ENCODE measurements at regions not wholly inside any gene's neighbourhood (a gene's known extent, or its start where the extent isn't known, plus 50 kb on each side); places are given as distances from the start of the nearest gene placed in this dataset.

DNA sequence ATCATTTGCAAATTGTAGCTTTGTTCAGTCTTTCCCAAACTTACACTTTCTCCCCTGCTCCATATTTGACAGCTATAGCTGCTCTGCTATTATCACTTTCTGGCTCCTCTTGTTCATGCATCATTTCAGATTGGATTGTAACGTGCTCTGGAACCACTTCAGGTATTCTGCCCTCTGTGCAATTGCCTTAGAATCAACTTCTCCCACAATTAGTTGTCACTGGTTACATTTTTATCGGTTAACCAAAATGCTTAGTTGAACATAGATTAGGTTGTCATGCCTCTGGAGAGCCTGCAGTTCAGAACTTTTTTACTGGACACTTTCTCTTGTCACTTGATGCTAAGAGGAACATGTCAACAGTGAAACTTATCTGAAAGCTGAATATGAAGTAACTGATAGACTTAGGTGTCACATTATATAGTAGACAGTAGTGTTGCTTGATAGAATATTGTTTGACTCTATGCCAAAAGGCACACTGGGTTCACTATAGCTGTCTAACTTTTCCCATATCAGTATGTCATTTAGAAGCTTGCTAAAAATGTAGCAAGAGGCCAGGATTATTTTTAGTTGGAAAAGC is 127.7 kb upstream of the PTPRK start:
- Histone ChIP-seq H3K9ac (ENCODE audit: low read length) (no peak overlapping the region), H4K20me1 (ENCODE audit: insufficient read depth, low read length) (no peaks in the 10 kb centered on the region), H3K4me2 (ENCODE audit: low read length) (no peak overlapping the region), H3K79me2 (ENCODE audit: insufficient read depth, low read length) (no peaks in the 10 kb centered on the region), H3K27me3 (ENCODE audit: insufficient read depth, low read length) (no peaks in the 10 kb centered on the region), H3K27ac (ENCODE audit: low read depth, low read length) (no peak overlapping the region), H3K4me1 (ENCODE audit: insufficient read depth, low read length) (no peaks in the 10 kb centered on the region), H3K36me3 (ENCODE audit: insufficient read depth, low read length) (no peaks in the 10 kb centered on the region), H3K9me3 (ENCODE audit: insufficient read depth, low read depth, low read length) (no peaks in the 10 kb centered on the region), H3K4me3 (ENCODE audit: insufficient read depth, low read depth, low read length) (no peak overlapping the region), H2AFZ (ENCODE audit: low read depth, low read length) (no peak overlapping the region)
- H3K27ac Mint-ChIP-seq (ENCODE audit: unreplicated experiment), result no peak overlapping the region
- no peaks in the 10 kb centered on the region for H3K36me3 Mint-ChIP-seq (ENCODE audit: low read depth, unreplicated experiment)
- H3K4me3 Mint-ChIP-seq (ENCODE audit: unreplicated experiment), result no peak overlapping the region
- H3K4me1 Mint-ChIP-seq (ENCODE audit: low read depth, unreplicated experiment), result peaks cover 12% of the 10 kb centered on the region
- H3K9me3 Mint-ChIP-seq (ENCODE audit: unreplicated experiment), result no peaks in the 10 kb centered on the region
- TF ChIP-seq, protein P1, sequence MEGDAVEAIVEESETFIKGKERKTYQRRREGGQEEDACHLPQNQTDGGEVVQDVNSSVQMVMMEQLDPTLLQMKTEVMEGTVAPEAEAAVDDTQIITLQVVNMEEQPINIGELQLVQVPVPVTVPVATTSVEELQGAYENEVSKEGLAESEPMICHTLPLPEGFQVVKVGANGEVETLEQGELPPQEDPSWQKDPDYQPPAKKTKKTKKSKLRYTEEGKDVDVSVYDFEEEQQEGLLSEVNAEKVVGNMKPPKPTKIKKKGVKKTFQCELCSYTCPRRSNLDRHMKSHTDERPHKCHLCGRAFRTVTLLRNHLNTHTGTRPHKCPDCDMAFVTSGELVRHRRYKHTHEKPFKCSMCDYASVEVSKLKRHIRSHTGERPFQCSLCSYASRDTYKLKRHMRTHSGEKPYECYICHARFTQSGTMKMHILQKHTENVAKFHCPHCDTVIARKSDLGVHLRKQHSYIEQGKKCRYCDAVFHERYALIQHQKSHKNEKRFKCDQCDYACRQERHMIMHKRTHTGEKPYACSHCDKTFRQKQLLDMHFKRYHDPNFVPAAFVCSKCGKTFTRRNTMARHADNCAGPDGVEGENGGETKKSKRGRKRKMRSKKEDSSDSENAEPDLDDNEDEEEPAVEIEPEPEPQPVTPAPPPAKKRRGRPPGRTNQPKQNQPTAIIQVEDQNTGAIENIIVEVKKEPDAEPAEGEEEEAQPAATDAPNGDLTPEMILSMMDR (IDR thresholded peaks at IDR 0.05; ENCODE audit: insufficient read depth, low read depth, low read length), result no peak
- TF ChIP-seq EZH2 (IDR thresholded peaks at IDR 0.05; ENCODE audit: insufficient read depth, low read length), result no peak
- no peak for DNase-seq (ENCODE audit: low read depth)
- peak; percentile 70 for FAIRE-seq
- H3K27me3 Mint-ChIP-seq (ENCODE audit: low read depth, unreplicated experiment), result no peaks in the 10 kb centered on the region

DNA sequence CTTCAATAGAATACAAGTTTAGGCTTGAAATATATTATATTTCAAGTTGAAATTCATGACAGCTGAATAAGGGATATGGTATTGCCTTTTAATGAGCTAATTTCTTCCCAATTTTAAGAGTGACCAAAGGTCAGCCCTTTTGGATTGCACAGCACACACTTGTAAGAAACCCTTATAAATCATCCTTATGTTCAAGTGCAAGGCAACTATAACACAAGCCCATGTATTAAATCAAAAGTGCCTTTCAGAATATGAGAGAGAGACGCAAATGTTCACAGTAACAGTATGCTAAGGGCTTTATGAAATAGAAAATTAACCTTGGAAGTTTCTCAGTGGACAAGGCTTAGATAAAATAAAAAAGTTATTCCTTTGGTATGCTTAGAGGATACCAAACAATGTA is 121.7 kb upstream of the PTPRK start:
- no peaks in the 10 kb centered on the region for H4K20me1 ChIP-seq (ENCODE audit: insufficient read depth, low read length)
- Mint-ChIP-seq H3K9me3 (ENCODE audit: unreplicated experiment) (no peaks in the 10 kb centered on the region), H3K27ac (ENCODE audit: unreplicated experiment) (no peak overlapping the region), H3K4me3 (ENCODE audit: unreplicated experiment) (no peak overlapping the region), H3K36me3 (ENCODE audit: low read depth, unreplicated experiment) (no peaks in the 10 kb centered on the region), H3K4me1 (ENCODE audit: low read depth, unreplicated experiment) (peaks cover 8% of the 10 kb centered on the region), H3K27me3 (ENCODE audit: low read depth, unreplicated experiment) (no peaks in the 10 kb centered on the region)
- no peak overlapping the region for H3K27ac ChIP-seq (ENCODE audit: low read depth, low read length)
- no peak overlapping the region for H3K4me2 ChIP-seq (ENCODE audit: low read length)
- no peaks in the 10 kb centered on the region for H3K9me3 ChIP-seq (ENCODE audit: insufficient read depth, low read depth, low read length)
- no peak overlapping the region for H2AFZ ChIP-seq (ENCODE audit: low read depth, low read length)
- no peaks in the 10 kb centered on the region for H3K36me3 ChIP-seq (ENCODE audit: insufficient read depth, low read length)
- FAIRE-seq (peak; percentile 34), DNase-seq (ENCODE audit: low read depth) (no peak)
- no peak overlapping the region for H3K9ac ChIP-seq (ENCODE audit: low read length)
- TF ChIP-seq, protein P1 (IDR thresholded peaks at IDR 0.05; ENCODE audit: insufficient read depth, low read depth, low read length), result no peak
- no peak for TF ChIP-seq EZH2 (IDR thresholded peaks at IDR 0.05; ENCODE audit: insufficient read depth, low read length)
- no peaks in the 10 kb centered on the region for H3K79me2 ChIP-seq (ENCODE audit: insufficient read depth, low read length)
- no peaks in the 10 kb centered on the region for H3K4me1 ChIP-seq (ENCODE audit: insufficient read depth, low read length)
- no peak overlapping the region for H3K4me3 ChIP-seq (ENCODE audit: insufficient read depth, low read depth, low read length)
- H3K27me3 ChIP-seq (ENCODE audit: insufficient read depth, low read length), result no peaks in the 10 kb centered on the region

DNA sequence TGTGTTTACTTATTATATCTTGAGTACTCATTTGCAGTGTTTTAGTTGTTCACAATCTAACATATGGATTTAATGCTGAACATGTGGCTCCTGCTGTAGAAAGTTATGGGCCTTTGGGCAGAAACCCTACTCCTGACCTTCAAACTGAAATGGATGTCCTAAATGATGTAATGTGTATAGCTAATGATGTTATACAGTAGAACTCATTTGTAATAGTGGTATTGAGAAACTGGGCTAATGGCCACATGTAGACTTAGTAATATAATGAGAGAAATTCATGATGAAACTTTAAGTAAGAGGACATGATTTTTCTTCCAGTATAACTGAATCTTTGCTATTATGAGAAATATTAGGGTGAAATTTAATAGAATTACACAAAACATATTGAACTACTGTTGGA is 121.3 kb upstream of the PTPRK start:
- Mint-ChIP-seq H3K9me3 (ENCODE audit: unreplicated experiment) (no peaks in the 10 kb centered on the region), H3K4me1 (ENCODE audit: low read depth, unreplicated experiment) (peaks cover 8% of the 10 kb centered on the region), H3K27me3 (ENCODE audit: low read depth, unreplicated experiment) (no peaks in the 10 kb centered on the region), H3K27ac (ENCODE audit: unreplicated experiment) (no peak overlapping the region), H3K4me3 (ENCODE audit: unreplicated experiment) (no peak overlapping the region), H3K36me3 (ENCODE audit: low read depth, unreplicated experiment) (no peaks in the 10 kb centered on the region)
- Histone ChIP-seq H3K27ac (ENCODE audit: low read depth, low read length) (no peak overlapping the region), H4K20me1 (ENCODE audit: insufficient read depth, low read length) (no peaks in the 10 kb centered on the region), H3K9ac (ENCODE audit: low read length) (no peak overlapping the region), H3K79me2 (ENCODE audit: insufficient read depth, low read length) (no peaks in the 10 kb centered on the region), H3K9me3 (ENCODE audit: insufficient read depth, low read depth, low read length) (no peaks in the 10 kb centered on the region), H2AFZ (ENCODE audit: low read depth, low read length) (no peak overlapping the region), H3K4me1 (ENCODE audit: insufficient read depth, low read length) (no peaks in the 10 kb centered on the region), H3K4me3 (ENCODE audit: insufficient read depth, low read depth, low read length) (no peak overlapping the region), H3K4me2 (ENCODE audit: low read length) (no peak overlapping the region), H3K36me3 (ENCODE audit: insufficient read depth, low read length) (no peaks in the 10 kb centered on the region), H3K27me3 (ENCODE audit: insufficient read depth, low read length) (no peaks in the 10 kb centered on the region)
- FAIRE-seq (no peak), DNase-seq (ENCODE audit: low read depth) (no peak)
- no peak for TF ChIP-seq EZH2 (IDR thresholded peaks at IDR 0.05; ENCODE audit: insufficient read depth, low read length)
- TF ChIP-seq, protein P1 (IDR thresholded peaks at IDR 0.05; ENCODE audit: insufficient read depth, low read depth, low read length), result no peak
